Naive thymus-derived CD8-positive, alpha-beta T cell (primary cell): ENCODE measurements at regions not wholly inside any gene's neighbourhood (a gene's known extent, or its start where the extent isn't known, plus 50 kb on each side); places are given as distances from the start of the nearest gene placed in this dataset.

Experiments used
- ATAC-seq, 2 donors: fragments of 150-1000 bp; cut with Tn5 transposase in 1 of 2; sonication (Bioruptor Pico), chemical (Tn5 transposase) in 1 of 2; 1 replicate in 1 of 2; 2 replicates in 1 of 2; pipeline ENCODE4 v1.10.0; 2021; ENCODE audit warnings: mild to moderate bottlenecking in 2 of 2, moderate library complexity in 2 of 2
- POLR2A ChIA-PET: fragments of 350-600 bp; sonication (Branson Sonifier 250); formaldehyde crosslinking; loops from one replicate; lab custom pipeline; 2021; ENCODE audit warnings: antibody characterized with exemption; lab: Charles Lee
- DNase-seq, 10 donors: peaks; one replicate each; pipeline versions ENCODE4 v3.0.0 to v3.0.0-alpha.2; 2020 to 2022
- H3K27ac Mint-ChIP-seq, 10 donors: one replicate each; pipeline ENCODE4 v1.8.0; 2020 to 2022; ENCODE audit warnings: mild to moderate bottlenecking in 10 of 10, mixed read lengths in 10 of 10, moderate library complexity in 4 of 10, inconsistent platforms in 1 of 10
- H3K27me3 Mint-ChIP-seq, 5 donors: one replicate each; pipeline ENCODE4 v1.8.0; 2021 to 2022; ENCODE audit warnings: mixed read lengths in 5 of 5
- H3K36me3 Mint-ChIP-seq, 3 donors: one replicate each; pipeline ENCODE4 v1.8.0; 2020 to 2022; ENCODE audit warnings: mixed read lengths in 3 of 3, mild to moderate bottlenecking in 2 of 3, inconsistent platforms in 1 of 3
- H3K4me1 Mint-ChIP-seq, 4 donors: one replicate each; pipeline ENCODE4 v1.8.0; 2021 to 2022; ENCODE audit warnings: mixed read lengths in 4 of 4
- H3K4me3 Mint-ChIP-seq, 10 donors: one replicate each; pipeline ENCODE4 v1.8.0; 2020 to 2022; ENCODE audit warnings: mild to moderate bottlenecking in 10 of 10, mixed read lengths in 10 of 10, moderate library complexity in 6 of 10, inconsistent platforms in 1 of 10
- H3K9me3 Mint-ChIP-seq, 9 donors: one replicate each; pipeline ENCODE4 v1.8.0; 2020 to 2022; ENCODE audit warnings: mixed read lengths in 9 of 9, mild to moderate bottlenecking in 3 of 9, inconsistent platforms in 1 of 9, moderate library complexity in 1 of 9

GRCh38 chr9:97803167-97804058 is 49.6 kb upstream of the FOXE1 start:
- Mint-ChIP-seq H3K4me3 (peak overlapping the region; percentile 72 to 91 (median 86)), H3K27me3 (peaks cover 4 to 27% (median 6%) of the 10 kb centered on the region in 5 donors), H3K9me3 (no peaks in the 10 kb centered on the region), H3K27ac (peak overlapping the region in 9 of 10 donors; percentile 59 to 95 (median 84)), H3K4me1 (peaks cover 4 to 7% (median 6%) of the 10 kb centered on the region in 4 donors), H3K36me3 (no peaks in the 10 kb centered on the region)
- DNase-seq (peak; percentile 61 to 88 (median 73)), ATAC-seq (peak; percentile 92 to 95)
- POLR2A ChIA-PET: interaction anchor here (0.9 to 1.3 kb wide), 3 partner anchors 107 to 170 kb away, joined by 3 to 6 read pairs (median 3); partner anchors contain the start of genes NCBP1, TRMO, TSTD2 and XPA
